ENCODE measurements at regions not wholly inside any gene's neighbourhood (a gene's known extent, or its start where the extent isn't known, plus 50 kb on each side); places are given as distances from the start of the nearest gene placed in this dataset.
A peak's percentile ranks its signal among the peaks of the same experiment; 100 is the strongest.

GRCh38 chr1:232303222-232303620, 326.7 kb downstream of the SIPA1L2 start:
- no peak for DNase-seq

DNA sequence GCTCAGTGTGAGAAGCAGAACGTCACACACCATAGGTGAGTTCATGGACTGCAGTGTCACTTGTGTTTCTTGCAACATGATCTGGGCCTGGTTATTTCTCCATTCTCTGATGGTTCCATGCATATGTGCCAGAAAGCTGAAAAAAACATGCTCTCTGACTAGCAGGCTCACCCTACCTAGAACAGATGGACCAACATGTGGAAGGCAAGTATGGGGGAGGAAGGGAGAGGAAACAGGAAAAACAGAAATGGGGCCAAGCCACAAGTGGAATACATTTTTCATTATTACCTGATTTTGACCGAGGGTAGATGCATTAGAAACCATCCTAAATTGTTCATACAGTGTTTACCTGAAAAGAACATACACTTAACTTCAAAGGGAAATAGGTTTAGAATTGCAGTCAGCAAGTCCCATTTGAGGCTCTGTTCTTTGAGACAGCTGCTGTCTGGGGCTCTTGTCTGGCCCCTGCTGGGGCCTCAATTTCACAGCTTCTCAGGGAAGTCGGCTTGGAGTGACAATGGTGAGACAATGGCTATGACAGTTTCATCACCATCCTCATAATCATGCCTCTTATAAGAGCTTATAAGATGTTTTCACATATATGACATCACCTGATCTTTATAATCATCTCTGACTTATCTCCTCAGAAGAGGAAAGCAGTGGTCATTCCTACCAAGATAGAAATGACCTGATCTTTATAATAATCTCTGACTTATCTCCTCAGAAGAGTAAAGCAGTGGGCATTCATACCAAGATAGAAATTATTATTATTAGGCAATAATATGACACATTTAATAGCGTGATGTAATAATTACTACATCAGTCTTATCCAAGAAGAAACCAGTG, 327.3 kb downstream of the SIPA1L2 start:
- DNase-seq: no peak

- no peak for DNase-seq
Measured at GRCh38 chr1:232301246-232301645, 328.7 kb downstream of the SIPA1L2 start.

DNA sequence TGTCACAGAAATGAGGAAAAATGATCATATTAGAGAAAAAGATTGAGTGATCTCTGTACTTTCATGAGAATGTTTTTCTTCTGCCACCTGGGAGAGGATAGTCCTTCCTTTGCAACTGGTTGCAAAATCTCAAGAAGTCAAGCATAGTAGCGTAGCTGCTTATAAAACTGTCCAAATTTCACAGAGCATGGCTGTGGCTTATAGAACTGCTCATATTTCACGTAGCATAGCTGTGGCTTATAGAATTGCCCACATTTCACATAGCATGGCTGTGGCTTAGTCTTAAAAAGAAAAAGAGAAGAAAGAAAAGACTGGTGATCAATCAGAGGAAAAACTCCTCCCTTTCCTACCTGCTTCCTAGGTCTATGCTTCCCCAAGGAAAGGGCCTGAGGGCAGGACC, 329.5 kb downstream of the SIPA1L2 start:
- DNase-seq: no peak

- DNase-seq: no peak
Measured at GRCh38 chr1:232296461-232296860, 333.5 kb downstream of the SIPA1L2 start.

DNA sequence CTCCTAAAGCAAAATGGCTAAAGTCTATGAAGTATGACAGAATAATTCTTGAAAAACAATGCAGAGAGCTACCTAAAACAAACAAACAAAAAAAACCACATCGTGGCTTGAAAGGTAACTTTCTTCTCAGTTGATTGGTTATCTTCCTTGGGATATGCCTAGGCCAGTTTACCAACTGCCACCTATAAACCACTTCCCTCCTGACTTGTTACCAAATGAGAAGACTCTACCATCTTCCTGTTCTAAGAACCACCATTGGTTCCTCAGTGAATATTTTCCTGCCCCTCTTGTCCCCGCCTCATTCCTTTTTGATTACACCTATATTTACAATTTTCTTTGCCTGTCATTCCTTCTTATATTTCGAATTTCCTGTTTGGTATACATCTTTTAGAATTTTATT, 336.6 kb downstream of the SIPA1L2 start:
- DNase-seq: no peak

DNA sequence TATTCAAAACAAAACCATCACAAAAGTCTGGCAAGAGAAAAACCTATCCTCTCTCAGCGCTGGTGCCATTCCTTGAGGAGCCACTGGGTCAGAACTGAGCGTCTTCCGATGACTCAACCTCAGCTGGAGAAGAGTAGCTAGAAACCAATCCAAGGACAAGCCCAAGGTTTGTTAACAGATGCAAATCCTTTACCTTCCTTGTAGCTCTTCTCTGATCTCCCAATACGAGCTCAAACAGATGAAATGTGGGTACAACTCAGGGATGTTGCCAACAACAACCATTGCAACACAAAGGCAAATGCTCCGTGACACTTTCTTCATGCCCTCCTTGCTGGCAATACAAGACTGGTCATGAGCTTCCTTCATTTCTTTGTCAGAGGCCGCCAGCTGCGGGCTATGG, 337.1 kb downstream of the SIPA1L2 start:
- no peak for DNase-seq

DNA sequence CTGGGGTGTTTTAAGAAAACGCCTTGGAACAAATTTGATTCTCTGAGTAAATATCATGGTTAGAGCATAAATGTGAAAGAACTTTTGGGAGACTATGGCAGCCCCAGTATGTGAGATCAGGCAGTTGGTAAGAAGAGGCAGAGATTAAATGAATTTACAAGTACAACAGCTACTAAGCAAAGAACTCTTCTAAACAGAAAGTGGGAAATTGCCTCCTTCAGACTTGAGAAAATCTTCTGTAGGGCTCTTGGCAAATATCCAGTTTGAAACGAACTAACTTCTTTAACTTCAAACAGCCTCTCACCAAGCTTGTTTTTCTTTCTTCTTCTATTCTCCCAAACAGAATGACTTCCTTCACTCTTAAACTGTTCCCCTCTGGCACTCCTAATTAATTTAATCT, 337.7 kb downstream of the SIPA1L2 start:
- DNase-seq: peak; percentile 43

DNA sequence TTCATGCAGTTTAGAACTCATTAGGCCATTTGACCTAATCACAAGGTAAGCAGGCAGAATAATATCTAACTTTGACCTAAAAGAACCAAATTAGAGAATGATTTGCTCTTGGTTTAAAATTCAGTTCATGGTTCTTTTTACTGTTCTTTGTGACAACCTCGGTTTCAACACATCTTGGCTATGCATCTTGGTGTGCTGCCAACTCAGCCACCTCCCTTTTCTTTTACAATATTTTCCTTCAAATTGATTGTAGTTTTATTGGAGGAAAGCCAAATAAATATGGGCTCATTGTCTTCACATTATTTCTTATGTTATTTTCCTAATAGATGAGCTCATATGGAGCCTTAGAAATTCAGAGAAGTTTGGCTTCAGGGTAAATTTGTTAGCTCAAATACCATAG, 338.3 kb downstream of the SIPA1L2 start:
- peak; percentile 46 for DNase-seq

GRCh38 chr1:232291261-232291660, 338.7 kb downstream of the SIPA1L2 start:
- no peak for DNase-seq

GRCh38 chr1:232290570-232290969, 339.4 kb downstream of the SIPA1L2 start:
- DNase-seq: no peak

GRCh38 chr1:232287676-232288569, 342.0 kb downstream of the SIPA1L2 start:
- DNase-seq: no peak

DNA sequence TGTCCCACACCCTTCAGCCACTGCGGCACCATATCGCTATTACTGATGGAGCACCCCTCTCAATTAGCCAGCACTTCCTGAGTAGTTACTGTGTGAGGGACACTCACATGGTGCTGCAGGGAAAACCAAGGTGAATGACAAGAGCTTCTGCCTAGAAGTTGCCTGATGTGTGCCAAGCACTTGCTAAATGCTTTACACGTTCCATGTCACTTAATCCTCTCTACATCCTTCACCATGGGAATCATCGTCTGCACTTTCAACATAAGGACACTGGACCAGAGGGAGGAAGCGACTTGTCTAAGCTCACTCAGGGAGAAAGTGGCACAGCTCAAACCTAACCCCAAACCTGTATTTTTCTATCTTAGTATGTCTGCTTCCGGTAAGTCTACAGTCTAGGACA, 344.8 kb downstream of the SIPA1L2 start:
- no peak for DNase-seq

DNA sequence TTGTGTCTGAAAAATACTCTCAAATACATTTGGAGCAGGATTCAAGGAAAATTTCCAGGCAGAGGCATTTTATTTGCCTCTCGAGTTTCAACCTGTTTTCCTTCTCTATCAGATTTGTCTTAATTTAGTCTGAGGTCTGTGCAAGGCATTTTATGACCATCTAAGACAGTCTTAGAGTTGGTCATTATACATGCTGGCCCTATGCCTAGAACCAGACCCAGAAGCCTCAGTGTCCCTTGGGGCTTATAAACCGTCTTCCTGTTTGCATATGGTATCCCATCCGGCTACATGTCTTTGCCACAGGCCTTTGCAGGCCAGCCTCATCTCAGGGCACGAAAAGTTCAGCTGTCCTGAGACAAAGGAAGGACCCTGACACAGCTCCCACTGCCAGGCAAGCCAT, 346.1 kb downstream of the SIPA1L2 start:
- DNase-seq: no peak

- DNase-seq: no peak
Measured at GRCh38 chr1:232282498-232282897, 347.4 kb downstream of the SIPA1L2 start.

GRCh38 chr1:232280910-232281309, 349.0 kb downstream of the SIPA1L2 start:
- no peak for DNase-seq

DNA sequence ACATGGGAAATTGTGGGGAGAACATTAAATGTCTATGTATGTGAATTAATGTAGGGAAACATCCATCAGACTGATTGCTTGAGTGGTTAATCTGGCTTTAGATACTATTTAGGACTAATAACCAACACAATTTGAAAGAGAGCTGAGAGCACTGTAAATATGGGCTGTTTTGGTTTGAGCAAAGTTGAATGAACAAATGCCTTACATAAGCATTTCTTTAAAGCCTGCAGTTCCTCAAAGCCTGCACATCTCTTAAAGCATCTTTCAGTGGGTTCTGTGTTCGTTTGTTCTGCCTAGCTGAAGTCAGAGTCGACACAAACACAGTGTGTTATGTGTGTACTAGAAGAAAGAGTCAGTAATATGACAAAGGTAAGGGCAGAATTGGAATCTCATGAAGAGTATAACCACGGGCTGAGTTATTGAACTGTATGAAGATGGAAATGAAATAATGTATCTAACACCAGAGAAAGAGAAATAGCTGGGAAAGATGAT, 350.0 kb downstream of the SIPA1L2 start:
- DNase-seq: no peak

- DNase-seq: no peak
Measured at GRCh38 chr1:232278925-232279324, 351.0 kb downstream of the SIPA1L2 start.

DNA sequence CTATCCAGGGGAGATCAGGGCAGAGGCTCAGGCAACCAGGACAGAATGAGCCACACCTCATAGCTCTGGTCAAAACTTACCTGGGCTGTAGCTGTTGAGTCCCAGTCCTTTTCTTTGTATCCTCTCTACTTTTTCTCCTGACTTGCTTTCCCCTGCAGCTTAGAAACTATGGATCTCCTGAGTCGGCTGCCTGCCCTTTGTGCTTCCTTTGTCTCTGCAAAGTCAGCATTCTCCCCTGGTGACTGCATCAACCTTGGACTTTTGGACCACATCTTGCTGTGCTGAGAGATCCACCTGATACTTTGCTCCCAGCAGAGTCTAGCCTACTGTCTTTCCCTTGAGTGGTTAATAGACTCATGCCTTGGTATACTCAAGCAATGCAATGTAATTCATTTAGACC, 353.3 kb downstream of the SIPA1L2 start:
- DNase-seq: no peak

GRCh38 chr1:232274999-232275710, 354.8 kb downstream of the SIPA1L2 start:
- no peak for DNase-seq

GRCh38 chr1:232274236-232274855, 355.6 kb downstream of the SIPA1L2 start:
- DNase-seq: peak; percentile 26

GRCh38 chr1:232273011-232273410, 356.9 kb downstream of the SIPA1L2 start:
- peak; percentile 56 for DNase-seq

All from eye (tissue), 1 donor.